ENCODE measurements at regions not wholly inside any gene's neighbourhood (a gene's known extent, or its start where the extent isn't known, plus 50 kb on each side); places are given as distances from the start of the nearest gene placed in this dataset.

DNA sequence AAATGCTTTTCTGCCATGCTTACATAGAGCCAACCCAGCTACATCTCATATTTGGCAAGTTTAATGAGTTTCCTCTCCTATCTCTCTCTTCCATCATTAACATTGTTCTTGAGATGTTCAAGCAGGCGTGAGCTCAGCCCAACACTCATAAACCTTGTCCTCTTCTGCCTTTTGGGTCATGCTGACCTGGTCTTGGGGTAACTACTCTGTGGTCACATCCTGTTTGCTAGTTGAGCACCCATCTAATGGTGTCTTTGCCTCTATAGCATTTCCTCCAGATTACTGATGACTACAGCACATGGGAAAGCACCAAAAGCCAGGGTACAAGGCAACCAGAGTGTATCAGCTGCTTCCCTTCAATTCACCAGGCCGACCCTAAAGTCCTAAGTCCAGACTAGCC, 366.9 kb upstream of the HNRNPA3 start:
- no peaks in the 10 kb centered on the region for H3K4me1 ChIP-seq (ENCODE audit: control insufficient read depth, insufficient read depth, low read length)
- H3K27me3 ChIP-seq (ENCODE audit: control insufficient read depth, insufficient read depth, low read length), result no peaks in the 10 kb centered on the region
- WGBS (ENCODE audit: insufficient coverage), result 89% methylated on average over 2 of the region's 2 CpGs
- H3K27ac ChIP-seq (ENCODE audit: low read depth, low read length), result no peak overlapping the region
- no peak for DNase-seq (ENCODE audit: low read depth in 4 of 6, low spot score in 6 of 6)
- H3K36me3 ChIP-seq (ENCODE audit: control insufficient read depth, insufficient read depth, low read length), result no peaks in the 10 kb centered on the region
- no peak overlapping the region for H3K4me3 ChIP-seq (ENCODE audit: low read depth, low read length)
- H3K9me3 ChIP-seq (ENCODE audit: control insufficient read depth, insufficient read depth, low read length), result no peaks in the 10 kb centered on the region

DNA sequence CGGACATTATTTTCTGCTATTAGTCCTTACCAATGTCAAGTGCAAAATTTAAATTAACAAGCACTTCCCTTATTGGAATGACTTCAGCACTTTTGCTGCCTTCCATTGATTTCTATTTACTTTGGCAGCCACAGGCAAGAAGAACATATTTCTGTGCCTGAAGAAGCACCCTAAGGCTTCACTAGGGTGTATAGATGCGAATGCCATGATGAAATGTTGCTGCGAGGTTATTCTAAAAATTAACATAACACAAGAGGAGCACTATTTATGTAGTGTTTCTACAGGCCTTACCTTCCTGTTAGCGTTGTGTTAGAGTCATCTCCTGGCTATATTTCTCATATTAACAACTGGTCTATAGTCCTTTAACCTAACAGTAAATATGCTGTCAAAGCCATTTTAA, 365.0 kb upstream of the HNRNPA3 start:
- H3K9me3 ChIP-seq (ENCODE audit: control insufficient read depth, insufficient read depth, low read length), result no peaks in the 10 kb centered on the region
- H3K4me1 ChIP-seq (ENCODE audit: control insufficient read depth, insufficient read depth, low read length), result no peaks in the 10 kb centered on the region
- no peak overlapping the region for H3K27ac ChIP-seq (ENCODE audit: low read depth, low read length)
- WGBS (ENCODE audit: insufficient coverage), result 89% methylated on average over 1 of the region's 4 CpGs
- no peaks in the 10 kb centered on the region for H3K27me3 ChIP-seq (ENCODE audit: control insufficient read depth, insufficient read depth, low read length)
- no peak overlapping the region for H3K4me3 ChIP-seq (ENCODE audit: low read depth, low read length)
- no peaks in the 10 kb centered on the region for H3K36me3 ChIP-seq (ENCODE audit: control insufficient read depth, insufficient read depth, low read length)
- DNase-seq (ENCODE audit: low read depth in 4 of 6, low spot score in 6 of 6), result no peak

DNA sequence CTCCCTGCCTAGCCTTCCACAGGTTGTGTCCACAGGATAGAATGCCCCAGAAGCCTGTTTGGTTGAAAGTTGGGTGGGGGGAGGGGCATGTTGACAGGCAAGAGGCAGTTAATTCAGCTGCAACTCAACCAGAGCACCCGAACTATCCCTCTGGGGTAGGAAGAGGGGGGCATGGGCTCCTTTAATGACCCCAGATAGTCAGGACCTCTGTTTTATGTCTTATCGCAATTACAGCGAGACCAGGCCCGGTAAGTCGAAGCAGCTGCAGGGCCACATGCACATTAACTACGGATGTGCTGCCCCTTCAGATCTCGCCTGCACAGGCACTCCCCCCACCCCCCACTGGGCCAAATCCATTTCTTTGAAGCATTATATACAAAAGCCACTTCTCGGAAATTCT, 363.8 kb upstream of the HNRNPA3 start:
- 76% methylated on average over 7 of the region's 8 CpGs for whole genome bisulfite sequencing (ENCODE audit: insufficient coverage)
- no peaks in the 10 kb centered on the region for H3K4me1 ChIP-seq (ENCODE audit: control insufficient read depth, insufficient read depth, low read length)
- no peaks in the 10 kb centered on the region for H3K36me3 ChIP-seq (ENCODE audit: control insufficient read depth, insufficient read depth, low read length)
- no peak overlapping the region for H3K4me3 ChIP-seq (ENCODE audit: low read depth, low read length)
- H3K27me3 ChIP-seq (ENCODE audit: control insufficient read depth, insufficient read depth, low read length), result no peaks in the 10 kb centered on the region
- no peak for DNase-seq (ENCODE audit: low read depth in 4 of 6, low spot score in 6 of 6)
- H3K27ac ChIP-seq (ENCODE audit: low read depth, low read length), result no peak overlapping the region
- no peaks in the 10 kb centered on the region for H3K9me3 ChIP-seq (ENCODE audit: control insufficient read depth, insufficient read depth, low read length)

DNA sequence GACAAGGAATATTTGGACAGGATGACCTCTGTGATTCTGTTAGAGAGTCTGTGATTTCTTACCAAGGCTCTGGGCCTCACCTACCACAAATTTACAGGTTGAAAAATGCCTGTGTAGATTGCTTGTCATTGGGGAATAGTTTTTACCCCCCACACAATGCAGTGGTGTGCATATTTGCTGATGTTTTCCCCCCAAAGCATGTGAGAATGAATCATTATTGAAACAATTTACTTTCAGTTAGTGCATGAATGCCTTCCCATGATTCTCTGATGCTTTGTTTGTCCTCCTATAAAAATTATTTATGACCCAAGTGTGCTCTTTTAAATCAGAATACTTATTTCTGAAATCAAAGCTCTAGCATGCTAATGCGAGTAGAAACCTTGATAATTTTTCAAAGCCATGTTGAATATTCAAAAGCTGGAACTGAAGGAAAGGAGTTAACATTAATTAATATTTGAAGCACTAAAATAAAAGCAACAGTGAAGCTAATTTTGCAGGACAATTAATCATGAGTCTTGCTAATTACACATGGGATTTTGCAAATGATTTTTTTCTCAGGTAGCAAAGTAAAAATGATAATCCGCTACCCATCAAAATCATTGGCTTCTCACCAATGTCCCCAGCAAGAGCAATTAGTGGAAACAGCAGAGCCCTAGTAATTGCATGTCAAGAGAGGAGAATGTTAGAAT, 361.2 kb upstream of the HNRNPA3 start:
- DNase-seq (ENCODE audit: low read depth in 4 of 6, low spot score in 6 of 6), result peak in 1 of 6 donors; percentile 8
- no peaks in the 10 kb centered on the region for H3K4me1 ChIP-seq (ENCODE audit: control insufficient read depth, insufficient read depth, low read length)
- no peaks in the 10 kb centered on the region for H3K36me3 ChIP-seq (ENCODE audit: control insufficient read depth, insufficient read depth, low read length)
- no peak overlapping the region for H3K27ac ChIP-seq (ENCODE audit: low read depth, low read length)
- H3K9me3 ChIP-seq (ENCODE audit: control insufficient read depth, insufficient read depth, low read length), result no peaks in the 10 kb centered on the region
- no peaks in the 10 kb centered on the region for H3K27me3 ChIP-seq (ENCODE audit: control insufficient read depth, insufficient read depth, low read length)
- WGBS (ENCODE audit: insufficient coverage), result no CpG with 5 or more reads among the region's 2 CpGs
- no peak overlapping the region for H3K4me3 ChIP-seq (ENCODE audit: low read depth, low read length)

DNA sequence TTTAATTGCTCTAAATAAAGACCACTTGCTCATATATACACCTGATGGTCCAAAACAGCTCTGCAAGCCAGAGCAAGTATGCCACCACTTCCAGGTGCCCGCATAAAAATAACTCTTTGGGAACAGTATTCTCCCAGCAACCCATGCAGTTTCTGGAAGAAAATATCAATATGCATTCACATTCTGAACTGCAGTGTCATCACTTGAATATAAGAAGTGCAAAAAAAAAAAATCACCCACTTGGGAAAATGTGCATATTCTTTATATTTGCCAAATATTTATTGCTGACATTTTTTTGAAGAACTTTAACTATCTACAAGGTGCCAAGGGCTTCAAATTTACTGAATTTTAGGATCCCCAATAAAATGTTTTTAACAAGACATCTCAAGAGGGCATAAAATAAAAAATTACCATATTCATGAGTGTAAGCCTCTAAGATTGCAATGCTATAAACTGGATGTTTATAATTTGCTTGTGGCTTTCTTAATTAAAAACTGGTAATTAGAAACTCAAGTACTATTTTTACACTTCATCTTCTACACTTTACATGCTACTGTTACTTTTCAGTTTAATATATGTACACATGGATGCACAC, 360.6 kb upstream of the HNRNPA3 start:
- H3K27me3 ChIP-seq (ENCODE audit: control insufficient read depth, insufficient read depth, low read length), result no peaks in the 10 kb centered on the region
- peak in 1 of 6 donors; percentile 83 for DNase-seq (ENCODE audit: low read depth in 4 of 6, low spot score in 6 of 6)
- 80% methylated on average over 1 of the region's 1 CpG for WGBS (ENCODE audit: insufficient coverage)

DNA sequence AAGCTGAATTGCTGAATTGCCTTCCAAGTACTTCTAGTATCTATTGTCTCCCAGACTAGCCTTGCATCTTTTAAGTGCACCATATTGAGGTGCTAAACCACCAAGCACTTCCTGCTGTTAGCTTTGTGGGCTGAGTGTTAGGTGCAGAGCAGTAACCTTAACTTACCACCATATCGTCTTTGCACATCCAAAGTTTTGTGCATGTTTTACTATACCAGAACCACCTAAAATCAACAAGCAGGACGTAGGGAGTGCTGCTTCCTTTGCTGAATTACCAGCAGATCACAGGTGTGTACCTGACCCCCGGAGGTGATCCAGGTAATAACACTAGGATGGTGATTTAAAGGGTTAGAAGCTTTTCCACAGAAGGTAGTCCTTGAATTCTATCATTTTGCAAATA, 359.9 kb upstream of the HNRNPA3 start:
- 62% methylated on average over 2 of the region's 3 CpGs for WGBS (ENCODE audit: insufficient coverage)
- Histone ChIP-seq H3K27me3 (ENCODE audit: control insufficient read depth, insufficient read depth, low read length) (no peaks in the 10 kb centered on the region), H3K36me3 (ENCODE audit: control insufficient read depth, insufficient read depth, low read length) (no peaks in the 10 kb centered on the region), H3K4me3 (ENCODE audit: low read depth, low read length) (no peak overlapping the region), H3K4me1 (ENCODE audit: control insufficient read depth, insufficient read depth, low read length) (no peaks in the 10 kb centered on the region), H3K27ac (ENCODE audit: low read depth, low read length) (no peak overlapping the region), H3K9me3 (ENCODE audit: control insufficient read depth, insufficient read depth, low read length) (no peaks in the 10 kb centered on the region)
- DNase-seq (ENCODE audit: low read depth in 4 of 6, low spot score in 6 of 6), result no peak

More for the DNA sequence above, 360.6 kb upstream of the HNRNPA3 start:
- Histone ChIP-seq H3K9me3 (ENCODE audit: control insufficient read depth, insufficient read depth, low read length) (no peaks in the 10 kb centered on the region), H3K4me1 (ENCODE audit: control insufficient read depth, insufficient read depth, low read length) (no peaks in the 10 kb centered on the region), H3K4me3 (ENCODE audit: low read depth, low read length) (no peak overlapping the region), H3K36me3 (ENCODE audit: control insufficient read depth, insufficient read depth, low read length) (no peaks in the 10 kb centered on the region), H3K27ac (ENCODE audit: low read depth, low read length) (no peak overlapping the region)

DNA sequence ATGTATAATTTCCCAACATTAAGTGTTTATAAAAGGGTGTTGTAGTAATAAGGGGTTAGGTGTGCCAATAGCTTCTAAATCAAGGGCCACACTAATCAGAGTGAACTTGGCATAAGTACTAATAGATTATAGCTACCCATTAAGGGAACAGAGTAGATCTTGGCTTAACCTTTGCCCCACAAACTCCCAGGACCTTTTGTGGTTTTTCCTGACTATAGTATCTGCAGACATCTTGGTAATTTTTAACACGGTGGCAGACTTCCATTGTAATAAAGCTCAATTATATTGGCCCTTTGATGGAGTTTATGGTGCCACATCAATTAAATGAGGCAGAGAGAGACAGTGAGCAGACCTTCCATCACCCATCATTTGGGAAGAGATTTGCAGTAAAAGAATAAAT, 358.5 kb upstream of the HNRNPA3 start:
- H3K36me3 ChIP-seq (ENCODE audit: control insufficient read depth, insufficient read depth, low read length), result no peaks in the 10 kb centered on the region
- no peaks in the 10 kb centered on the region for H3K9me3 ChIP-seq (ENCODE audit: control insufficient read depth, insufficient read depth, low read length)
- H3K4me1 ChIP-seq (ENCODE audit: control insufficient read depth, insufficient read depth, low read length), result no peaks in the 10 kb centered on the region
- no peaks in the 10 kb centered on the region for H3K27me3 ChIP-seq (ENCODE audit: control insufficient read depth, insufficient read depth, low read length)
- DNase-seq (ENCODE audit: low read depth in 4 of 6, low spot score in 6 of 6), result no peak
- no peak overlapping the region for H3K4me3 ChIP-seq (ENCODE audit: low read depth, low read length)
- WGBS (ENCODE audit: insufficient coverage), result no CpG with 5 or more reads among the region's 1 CpG
- no peak overlapping the region for H3K27ac ChIP-seq (ENCODE audit: low read depth, low read length)

DNA sequence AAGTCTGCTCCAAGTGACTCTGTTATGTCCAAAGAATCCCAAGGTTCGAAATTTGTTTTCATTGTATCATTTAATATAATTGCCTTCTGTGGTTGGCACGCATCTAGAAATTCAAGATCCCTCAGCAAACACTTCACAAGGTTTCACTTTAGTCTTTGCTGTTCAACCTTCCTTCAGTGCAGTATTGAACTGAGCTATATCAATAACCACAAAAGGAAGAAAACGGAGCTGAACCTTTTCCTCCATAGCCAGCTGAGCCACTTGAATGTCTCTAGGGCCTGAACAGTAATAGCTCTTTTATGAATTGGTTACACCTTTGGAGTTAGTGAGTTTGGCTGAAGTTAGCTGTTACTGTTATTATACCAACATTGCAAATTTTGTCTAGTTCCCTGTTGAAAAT, 357.7 kb upstream of the HNRNPA3 start:
- H3K27me3 ChIP-seq (ENCODE audit: control insufficient read depth, insufficient read depth, low read length), result no peaks in the 10 kb centered on the region
- WGBS (ENCODE audit: insufficient coverage), result 100% methylated on average over 1 of the region's 3 CpGs
- H3K4me1 ChIP-seq (ENCODE audit: control insufficient read depth, insufficient read depth, low read length), result no peaks in the 10 kb centered on the region
- H3K9me3 ChIP-seq (ENCODE audit: control insufficient read depth, insufficient read depth, low read length), result no peaks in the 10 kb centered on the region
- no peak overlapping the region for H3K4me3 ChIP-seq (ENCODE audit: low read depth, low read length)
- no peaks in the 10 kb centered on the region for H3K36me3 ChIP-seq (ENCODE audit: control insufficient read depth, insufficient read depth, low read length)
- DNase-seq (ENCODE audit: low read depth in 4 of 6, low spot score in 6 of 6), result no peak
- no peak overlapping the region for H3K27ac ChIP-seq (ENCODE audit: low read depth, low read length)

DNA sequence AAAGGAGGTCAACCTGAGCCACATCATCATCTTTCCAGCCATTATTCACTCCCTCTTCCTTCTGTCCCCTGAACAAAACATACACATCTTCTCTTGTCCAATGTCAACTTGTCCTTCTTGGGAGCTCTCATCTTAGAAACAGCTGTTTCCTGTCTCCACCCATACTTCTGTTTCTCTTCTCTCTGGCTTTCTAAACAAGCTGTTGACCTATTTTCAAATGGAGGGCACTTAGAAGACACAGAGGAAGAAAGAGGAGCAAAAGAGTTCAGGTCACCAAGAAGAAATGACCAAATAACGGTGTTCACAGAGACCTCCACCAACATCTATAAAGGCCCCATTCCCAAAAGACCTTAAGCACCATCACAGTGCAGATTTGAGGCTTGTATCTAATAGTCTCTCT, 355.9 kb upstream of the HNRNPA3 start:
- Histone ChIP-seq H3K9me3 (ENCODE audit: control insufficient read depth, insufficient read depth, low read length) (no peaks in the 10 kb centered on the region), H3K4me3 (ENCODE audit: low read depth, low read length) (no peak overlapping the region), H3K4me1 (ENCODE audit: control insufficient read depth, insufficient read depth, low read length) (no peaks in the 10 kb centered on the region), H3K27me3 (ENCODE audit: control insufficient read depth, insufficient read depth, low read length) (no peaks in the 10 kb centered on the region), H3K36me3 (ENCODE audit: control insufficient read depth, insufficient read depth, low read length) (no peaks in the 10 kb centered on the region), H3K27ac (ENCODE audit: low read depth, low read length) (no peak overlapping the region)
- WGBS (ENCODE audit: insufficient coverage), result no CpG with 5 or more reads among the region's 1 CpG
- DNase-seq (ENCODE audit: low read depth in 4 of 6, low spot score in 6 of 6), result no peak

DNA sequence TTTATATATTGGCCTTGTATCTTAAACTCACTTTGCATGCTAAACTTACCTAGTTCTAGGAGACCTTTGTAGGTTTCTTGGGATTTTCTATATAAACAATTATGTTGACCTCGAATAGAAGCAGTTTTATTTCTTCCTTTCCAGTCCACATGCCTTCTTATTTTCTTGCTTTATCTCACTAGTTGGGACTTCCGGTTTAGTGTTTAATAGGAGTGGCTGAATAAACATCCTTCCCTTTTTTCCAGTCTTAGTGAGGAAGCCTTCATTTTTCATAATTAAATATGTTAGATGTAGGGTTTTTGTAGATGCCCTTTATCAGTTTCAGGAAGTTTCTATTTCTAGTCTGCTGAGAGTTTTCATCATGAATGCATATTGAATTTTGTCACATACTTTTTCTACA, 347.3 kb upstream of the HNRNPA3 start:
- Histone ChIP-seq H3K4me1 (ENCODE audit: control insufficient read depth, insufficient read depth, low read length) (no peaks in the 10 kb centered on the region), H3K4me3 (ENCODE audit: low read depth, low read length) (no peak overlapping the region), H3K27ac (ENCODE audit: low read depth, low read length) (no peak overlapping the region), H3K36me3 (ENCODE audit: control insufficient read depth, insufficient read depth, low read length) (no peaks in the 10 kb centered on the region), H3K9me3 (ENCODE audit: control insufficient read depth, insufficient read depth, low read length) (no peaks in the 10 kb centered on the region), H3K27me3 (ENCODE audit: control insufficient read depth, insufficient read depth, low read length) (no peaks in the 10 kb centered on the region)
- no CpG with 5 or more reads among the region's 2 CpGs for WGBS (ENCODE audit: insufficient coverage)
- DNase-seq (ENCODE audit: low read depth in 4 of 6, low spot score in 6 of 6), result no peak
